ENCODE measurements at regions not wholly inside any gene's neighbourhood (a gene's known extent, or its start where the extent isn't known, plus 50 kb on each side); places are given as distances from the start of the nearest gene placed in this dataset.
"Not testable (repeated sequence)": the region's sequence is repeated elsewhere in the genome, so short reads cannot be mapped to it uniquely, and the experiment has no call there.

DNA sequence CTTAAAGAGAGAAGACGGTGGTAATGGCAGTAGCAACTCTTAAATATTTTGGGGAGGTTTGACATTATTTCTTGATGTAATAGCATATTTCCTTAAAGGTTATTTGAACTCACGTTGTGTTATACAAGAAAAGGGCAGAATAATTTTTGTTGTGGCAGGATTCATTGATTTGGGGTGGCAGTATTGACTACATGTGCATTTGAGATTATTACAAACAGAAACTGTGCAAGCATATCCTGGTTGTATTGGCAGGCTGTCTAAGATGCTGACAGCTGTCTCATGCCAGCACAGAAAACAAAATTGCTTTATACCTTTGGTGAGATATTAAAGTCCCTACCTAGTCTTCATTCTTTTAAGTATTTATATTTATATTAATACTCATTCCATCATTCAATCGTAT lies 300.7 kb upstream of the MAGEC2 start:
- no peaks in the 10 kb centered on the region for H3K4me1 ChIP-seq (ENCODE audit: control insufficient read depth, insufficient read depth, low read length)
- no peaks in the 10 kb centered on the region for H3K9me3 ChIP-seq (ENCODE audit: control insufficient read depth, insufficient read depth, low read length)
- no peak for DNase-seq (ENCODE audit: low read depth in 4 of 6, low spot score in 6 of 6)
- H3K27me3 ChIP-seq (ENCODE audit: control insufficient read depth, insufficient read depth, low read length), result no peaks in the 10 kb centered on the region
- WGBS (ENCODE audit: insufficient coverage), result no CpG with 5 or more reads among the region's 3 CpGs
- H3K27ac ChIP-seq (ENCODE audit: low read depth, low read length), result no peak overlapping the region
- H3K36me3 ChIP-seq (ENCODE audit: control insufficient read depth, insufficient read depth, low read length), result no peaks in the 10 kb centered on the region
- H3K4me3 ChIP-seq (ENCODE audit: low read depth, low read length), result no peak overlapping the region

DNA sequence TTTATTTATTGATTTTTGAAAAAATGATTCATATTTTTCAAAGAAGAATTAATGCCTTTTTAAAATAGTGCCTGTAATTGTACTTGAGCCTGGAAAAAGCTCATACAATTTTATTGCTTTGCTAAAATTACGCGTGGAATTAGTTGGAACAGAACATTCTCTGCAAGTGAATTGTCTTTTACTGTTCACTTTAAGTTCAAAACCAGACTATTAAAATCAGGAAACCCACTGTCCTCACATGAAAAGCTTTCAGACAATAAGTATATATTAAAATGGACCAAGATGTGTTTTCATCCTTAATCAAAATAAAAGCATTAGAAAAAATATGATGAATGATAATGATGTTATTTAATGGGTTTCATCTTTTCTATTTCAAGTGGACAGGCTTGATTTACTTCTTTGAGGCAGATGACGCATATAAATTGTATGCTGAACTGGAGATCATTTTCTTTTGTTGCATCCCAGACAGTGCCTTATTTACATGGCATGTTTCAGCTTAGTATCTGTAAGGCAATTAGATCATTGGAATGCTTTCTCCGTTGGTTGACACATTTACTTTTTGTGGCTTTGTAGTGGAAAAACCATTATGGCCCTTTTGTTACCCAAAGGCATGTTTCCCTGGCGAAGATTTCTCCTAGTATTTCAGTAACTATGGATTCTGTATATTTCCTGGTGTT lies 299.0 kb upstream of the MAGEC2 start:
- Histone ChIP-seq H3K36me3 (ENCODE audit: control insufficient read depth, insufficient read depth, low read length) (no peaks in the 10 kb centered on the region), H3K27ac (ENCODE audit: low read depth, low read length) (no peak overlapping the region), H3K4me1 (ENCODE audit: control insufficient read depth, insufficient read depth, low read length) (no peaks in the 10 kb centered on the region), H3K27me3 (ENCODE audit: control insufficient read depth, insufficient read depth, low read length) (no peaks in the 10 kb centered on the region), H3K4me3 (ENCODE audit: low read depth, low read length) (no peak overlapping the region), H3K9me3 (ENCODE audit: control insufficient read depth, insufficient read depth, low read length) (no peaks in the 10 kb centered on the region)
- no peak for DNase-seq (ENCODE audit: low read depth in 4 of 6, low spot score in 6 of 6)
- 80% methylated on average over 2 of the region's 5 CpGs for WGBS (ENCODE audit: insufficient coverage)

- Histone ChIP-seq H3K36me3 (ENCODE audit: control insufficient read depth, insufficient read depth, low read length) (no peaks in the 10 kb centered on the region), H3K4me3 (ENCODE audit: low read depth, low read length) (no peak overlapping the region), H3K27me3 (ENCODE audit: control insufficient read depth, insufficient read depth, low read length) (no peaks in the 10 kb centered on the region), H3K4me1 (ENCODE audit: control insufficient read depth, insufficient read depth, low read length) (no peaks in the 10 kb centered on the region), H3K9me3 (ENCODE audit: control insufficient read depth, insufficient read depth, low read length) (no peaks in the 10 kb centered on the region), H3K27ac (ENCODE audit: low read depth, low read length) (no peak overlapping the region)
- no CpG with 5 or more reads among the region's 2 CpGs for WGBS (ENCODE audit: insufficient coverage)
- DNase-seq (ENCODE audit: low read depth in 4 of 6, low spot score in 6 of 6), result no peak
Observed at GRCh38 chrX:142502441-142502840, 297.4 kb upstream of the MAGEC2 start.

DNA sequence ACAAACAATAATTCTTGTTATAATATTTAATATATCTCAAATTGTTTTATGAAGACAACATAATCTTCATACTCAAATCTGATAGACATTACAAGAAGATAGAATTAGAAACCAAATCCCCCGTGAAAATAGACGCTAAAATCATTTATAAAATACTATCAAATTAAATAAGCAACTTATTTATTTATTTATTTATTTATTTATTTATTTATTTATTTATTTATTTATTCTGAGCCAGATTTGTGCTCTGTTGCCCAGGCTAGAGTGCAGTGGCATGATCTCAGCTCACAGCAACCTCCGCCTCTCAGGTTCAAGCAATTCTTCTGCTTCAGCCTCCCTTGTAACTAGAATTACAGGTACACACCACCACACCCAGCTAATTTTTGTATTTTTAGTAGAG lies 294.9 kb upstream of the MAGEC2 start:
- Histone ChIP-seq H3K27me3 (ENCODE audit: control insufficient read depth, insufficient read depth, low read length) (no peaks in the 10 kb centered on the region), H3K4me1 (ENCODE audit: control insufficient read depth, insufficient read depth, low read length) (no peaks in the 10 kb centered on the region), H3K4me3 (ENCODE audit: low read depth, low read length) (no peak overlapping the region), H3K27ac (ENCODE audit: low read depth, low read length) (no peak overlapping the region), H3K36me3 (ENCODE audit: control insufficient read depth, insufficient read depth, low read length) (no peaks in the 10 kb centered on the region), H3K9me3 (ENCODE audit: control insufficient read depth, insufficient read depth, low read length) (no peaks in the 10 kb centered on the region)
- WGBS (ENCODE audit: insufficient coverage), result 100% methylated on average over 1 of the region's 3 CpGs
- no peak for DNase-seq (ENCODE audit: low read depth in 4 of 6, low spot score in 6 of 6)

- no peak for DNase-seq (ENCODE audit: low read depth in 4 of 6, low spot score in 6 of 6)
- no peaks in the 10 kb centered on the region for H3K4me1 ChIP-seq (ENCODE audit: control insufficient read depth, insufficient read depth, low read length)
- H3K27ac ChIP-seq (ENCODE audit: low read depth, low read length), result no peak overlapping the region
- H3K4me3 ChIP-seq (ENCODE audit: low read depth, low read length), result no peak overlapping the region
- H3K27me3 ChIP-seq (ENCODE audit: control insufficient read depth, insufficient read depth, low read length), result no peaks in the 10 kb centered on the region
- H3K9me3 ChIP-seq (ENCODE audit: control insufficient read depth, insufficient read depth, low read length), result no peaks in the 10 kb centered on the region
- no CpG with 5 or more reads among the region's 2 CpGs for WGBS (ENCODE audit: insufficient coverage)
- no peaks in the 10 kb centered on the region for H3K36me3 ChIP-seq (ENCODE audit: control insufficient read depth, insufficient read depth, low read length)
Observed at GRCh38 chrX:142483965-142484364, 278.9 kb upstream of the MAGEC2 start.

DNA sequence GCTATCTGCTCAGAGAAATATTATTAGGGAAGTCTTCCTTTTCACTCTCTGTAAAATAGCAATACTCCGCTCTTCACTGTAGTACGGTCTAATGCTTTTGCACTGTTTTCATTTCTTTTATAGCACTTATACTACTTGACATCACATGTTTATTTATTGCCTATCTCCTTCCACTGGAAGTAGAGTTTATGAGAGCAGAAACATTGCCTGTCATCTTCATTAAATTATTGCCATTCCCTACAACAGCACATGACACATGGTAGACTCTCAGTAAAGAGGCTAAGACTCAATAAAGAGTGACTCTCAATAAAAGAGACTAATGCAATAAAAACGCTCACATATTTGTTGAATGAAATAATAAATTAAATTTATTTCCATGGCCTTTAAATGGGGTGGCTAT lies 241.3 kb upstream of the MAGEC2 start:
- no peaks in the 10 kb centered on the region for H3K36me3 ChIP-seq (ENCODE audit: control insufficient read depth, insufficient read depth, low read length)
- no peaks in the 10 kb centered on the region for H3K9me3 ChIP-seq (ENCODE audit: control insufficient read depth, insufficient read depth, low read length)
- H3K4me1 ChIP-seq (ENCODE audit: control insufficient read depth, insufficient read depth, low read length), result no peaks in the 10 kb centered on the region
- DNase-seq (ENCODE audit: low read depth in 4 of 6, low spot score in 6 of 6), result peak in 1 of 6 donors; percentile 9
- H3K27me3 ChIP-seq (ENCODE audit: control insufficient read depth, insufficient read depth, low read length), result no peaks in the 10 kb centered on the region
- no peak overlapping the region for H3K27ac ChIP-seq (ENCODE audit: low read depth, low read length)
- no CpG with 5 or more reads among the region's 3 CpGs for WGBS (ENCODE audit: insufficient coverage)
- no peak overlapping the region for H3K4me3 ChIP-seq (ENCODE audit: low read depth, low read length)

- no peak for DNase-seq (ENCODE audit: low read depth in 4 of 6, low spot score in 6 of 6)
- H3K4me3 ChIP-seq (ENCODE audit: low read depth, low read length), result no peak overlapping the region
- H3K36me3 ChIP-seq (ENCODE audit: control insufficient read depth, insufficient read depth, low read length), result no peaks in the 10 kb centered on the region
- WGBS (ENCODE audit: insufficient coverage), result 64% methylated on average over 4 of the region's 5 CpGs
- no peak overlapping the region for H3K27ac ChIP-seq (ENCODE audit: low read depth, low read length)
- no peaks in the 10 kb centered on the region for H3K27me3 ChIP-seq (ENCODE audit: control insufficient read depth, insufficient read depth, low read length)
- no peaks in the 10 kb centered on the region for H3K4me1 ChIP-seq (ENCODE audit: control insufficient read depth, insufficient read depth, low read length)
- H3K9me3 ChIP-seq (ENCODE audit: control insufficient read depth, insufficient read depth, low read length), result no peaks in the 10 kb centered on the region
Observed at GRCh38 chrX:142428916-142429315, 223.8 kb upstream of the MAGEC2 start.

- DNase-seq (ENCODE audit: low read depth in 4 of 6, low spot score in 6 of 6); H3K36me3 ChIP-seq (ENCODE audit: control insufficient read depth, insufficient read depth, low read length); H3K27me3 ChIP-seq (ENCODE audit: control insufficient read depth, insufficient read depth, low read length); H3K27ac ChIP-seq (ENCODE audit: low read depth, low read length); H3K4me1 ChIP-seq (ENCODE audit: control insufficient read depth, insufficient read depth, low read length); H3K9me3 ChIP-seq (ENCODE audit: control insufficient read depth, insufficient read depth, low read length); H3K4me3 ChIP-seq (ENCODE audit: low read depth, low read length): not testable (repeated sequence)
- 71% methylated on average over 15 of the region's 15 CpGs for WGBS (ENCODE audit: insufficient coverage)
Observed at GRCh38 chrX:142390998-142391397, 185.9 kb upstream of the MAGEC2 start.

DNA sequence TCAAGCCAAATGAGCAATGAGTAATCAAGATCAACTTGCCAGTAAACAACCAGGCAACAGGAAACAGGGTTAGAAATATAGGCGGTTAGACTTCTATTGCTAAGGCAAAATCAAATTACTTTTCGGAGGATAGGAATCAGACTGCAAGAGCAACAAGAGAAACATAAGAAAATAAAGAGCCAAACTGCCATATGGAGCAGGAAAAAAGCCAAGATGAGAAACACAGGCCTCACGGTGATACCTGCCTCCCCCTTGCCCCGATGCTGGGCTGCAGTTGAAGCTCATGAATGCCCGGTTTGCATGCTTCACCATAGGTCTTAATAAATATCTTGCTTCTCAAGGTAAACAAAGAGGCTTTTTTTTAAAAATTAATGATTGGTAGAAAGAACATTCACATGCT lies 158.4 kb upstream of the MAGEC2 start:
- DNase-seq (ENCODE audit: low read depth in 4 of 6, low spot score in 6 of 6), result peak in 2 of 6 donors; percentile 8 to 54
- no peaks in the 10 kb centered on the region for H3K4me1 ChIP-seq (ENCODE audit: control insufficient read depth, insufficient read depth, low read length)
- H3K36me3 ChIP-seq (ENCODE audit: control insufficient read depth, insufficient read depth, low read length), result no peaks in the 10 kb centered on the region
- H3K27me3 ChIP-seq (ENCODE audit: control insufficient read depth, insufficient read depth, low read length), result no peaks in the 10 kb centered on the region
- 100% methylated on average over 2 of the region's 5 CpGs for WGBS (ENCODE audit: insufficient coverage)
- H3K9me3 ChIP-seq (ENCODE audit: control insufficient read depth, insufficient read depth, low read length), result no peaks in the 10 kb centered on the region
- H3K27ac ChIP-seq (ENCODE audit: low read depth, low read length), result no peak overlapping the region
- no peak overlapping the region for H3K4me3 ChIP-seq (ENCODE audit: low read depth, low read length)

DNA sequence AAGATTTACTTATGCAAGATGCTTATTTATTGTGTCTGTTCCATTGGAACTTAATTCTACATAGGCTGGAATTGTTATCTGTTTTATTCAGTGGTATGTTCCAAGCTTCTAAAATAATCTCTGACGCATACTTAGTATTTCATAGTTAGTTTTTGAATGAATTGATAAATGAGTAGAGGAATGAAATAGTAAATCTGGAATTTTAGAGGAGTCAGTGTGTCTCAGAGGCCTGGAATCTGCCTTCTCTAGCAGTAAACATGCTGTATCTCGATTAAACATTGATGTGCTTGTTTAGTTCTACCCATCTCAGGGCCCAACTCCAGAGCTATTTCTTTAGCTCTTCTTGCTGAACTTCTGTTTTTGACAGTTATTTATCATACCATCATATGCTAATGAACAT lies 154.2 kb upstream of the MAGEC2 start:
- no peaks in the 10 kb centered on the region for H3K9me3 ChIP-seq (ENCODE audit: control insufficient read depth, insufficient read depth, low read length)
- H3K36me3 ChIP-seq (ENCODE audit: control insufficient read depth, insufficient read depth, low read length), result no peaks in the 10 kb centered on the region
- no peak overlapping the region for H3K27ac ChIP-seq (ENCODE audit: low read depth, low read length)
- no CpG with 5 or more reads among the region's 2 CpGs for WGBS (ENCODE audit: insufficient coverage)
- H3K4me1 ChIP-seq (ENCODE audit: control insufficient read depth, insufficient read depth, low read length), result no peaks in the 10 kb centered on the region
- no peak overlapping the region for H3K4me3 ChIP-seq (ENCODE audit: low read depth, low read length)
- no peaks in the 10 kb centered on the region for H3K27me3 ChIP-seq (ENCODE audit: control insufficient read depth, insufficient read depth, low read length)
- no peak for DNase-seq (ENCODE audit: low read depth in 4 of 6, low spot score in 6 of 6)

Measured in spinal cord (tissue), 9 donors.